Lung (tissue), 11 donors: ENCODE measurements at regions not wholly inside any gene's neighbourhood (a gene's known extent, or its start where the extent isn't known, plus 50 kb on each side); places are given as distances from the start of the nearest gene placed in this dataset.

Experiments used
- ATAC-seq: fragments of 200-7000 bp; cut with Tn5 transposase; one replicate; pipeline ENCODE4 v1.9.1; 2020; ENCODE audit warnings: moderate number of reproducible peaks; ENCODE audit not compliant: insufficient read depth, low FRiP score
- DNase-seq, 3 donors: peaks; one replicate each; pipeline ENCODE4 v3.0.0-alpha.2; 2013 to 2017
- H3K27ac ChIP-seq, 2 donors: one replicate each; pipeline ENCODE4 v1.5.1; 2013; ENCODE audit warnings: mild to moderate bottlenecking in 2 of 2, moderate library complexity in 2 of 2, control low read depth in 1 of 2, inconsistent platforms in 1 of 2, low read depth in 1 of 2, low read length in 1 of 2
- H3K27me3 ChIP-seq, 3 donors: one replicate each; pipeline ENCODE4 v1.5.1; 2013; ENCODE audit warnings: low read length in 2 of 3; ENCODE audit not compliant: control insufficient read depth in 3 of 3, insufficient read depth in 3 of 3
- H3K36me3 ChIP-seq, 4 donors: one replicate each; pipeline ENCODE4 v1.5.1; 2013; ENCODE audit warnings: low read length in 4 of 4, mild to moderate bottlenecking in 1 of 4, moderate library complexity in 1 of 4; ENCODE audit not compliant: control insufficient read depth in 4 of 4, insufficient read depth in 4 of 4
- H3K4me1 ChIP-seq, 5 donors: one replicate each; pipeline ENCODE4 v1.5.1; 2013; ENCODE audit warnings: low read length in 5 of 5, mild to moderate bottlenecking in 2 of 5, moderate library complexity in 1 of 5; ENCODE audit not compliant: control insufficient read depth in 5 of 5, insufficient read depth in 5 of 5
- H3K4me3 ChIP-seq: one replicate; pipeline ENCODE4 v1.5.1; 2013; ENCODE audit warnings: mild to moderate bottlenecking, control low read depth, moderate library complexity
- H3K9ac ChIP-seq, 2 donors: one replicate each; pipeline ENCODE4 v1.5.1; 2013; ENCODE audit warnings: low read length in 2 of 2, control low read depth in 1 of 2; ENCODE audit not compliant: insufficient read depth in 1 of 2
- H3K9me3 ChIP-seq, 4 donors: one replicate each; pipeline ENCODE4 v1.5.1; 2013; ENCODE audit warnings: low read length in 3 of 4, mild to moderate bottlenecking in 1 of 4, moderate library complexity in 1 of 4; ENCODE audit not compliant: control insufficient read depth in 4 of 4, insufficient read depth in 3 of 4
- WGBS, 2 donors: extraction: QIAGEN DNeasy Blood & Tissue Kit; methylation state at CpG; one replicate each; pipeline ENCODE4 v1.1.7; 2013; 5-methylcytosine and 5-hydroxymethylcytosine counted together
- TF ChIP-seq, protein P1 (sequence below): IDR thresholded peaks from 2 replicates; pipeline ENCODE4 v1.5.1; 2012; ENCODE audit warnings: mild to moderate bottlenecking; ENCODE audit errors: control extremely low read depth, extremely low read depth
- donor health status: control.
- donor health status: control.
- donor health status: Bipolar disorder and iron deficiency.
- donor health status: healthy.
- donor health status: DM: yes; HTN: yes; CAD: no.

DNA sequence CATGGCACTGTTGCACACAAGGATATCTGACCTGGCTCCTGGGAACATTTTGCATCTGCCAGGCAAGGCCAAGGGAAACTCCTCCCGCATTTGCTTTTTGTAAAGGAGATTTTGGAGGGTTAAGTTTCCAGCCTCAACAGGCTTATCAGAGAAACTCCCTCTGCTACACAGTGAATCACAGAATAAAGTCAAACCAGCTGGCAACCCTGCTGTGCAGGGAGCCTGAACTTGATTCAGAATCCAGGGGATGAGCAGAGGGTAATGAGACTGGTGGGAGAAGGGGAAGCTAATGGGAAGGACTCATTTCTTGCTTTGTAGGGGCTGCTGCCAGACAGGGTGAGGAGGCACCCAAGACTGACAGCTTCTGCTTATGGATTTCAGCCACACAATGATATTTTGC is 185.3 kb upstream of the ISX start:
- peaks cover 0 to 3% (median 0%) of the 10 kb centered on the region in 4 donors for H3K9me3 ChIP-seq
- TF ChIP-seq, protein P1, sequence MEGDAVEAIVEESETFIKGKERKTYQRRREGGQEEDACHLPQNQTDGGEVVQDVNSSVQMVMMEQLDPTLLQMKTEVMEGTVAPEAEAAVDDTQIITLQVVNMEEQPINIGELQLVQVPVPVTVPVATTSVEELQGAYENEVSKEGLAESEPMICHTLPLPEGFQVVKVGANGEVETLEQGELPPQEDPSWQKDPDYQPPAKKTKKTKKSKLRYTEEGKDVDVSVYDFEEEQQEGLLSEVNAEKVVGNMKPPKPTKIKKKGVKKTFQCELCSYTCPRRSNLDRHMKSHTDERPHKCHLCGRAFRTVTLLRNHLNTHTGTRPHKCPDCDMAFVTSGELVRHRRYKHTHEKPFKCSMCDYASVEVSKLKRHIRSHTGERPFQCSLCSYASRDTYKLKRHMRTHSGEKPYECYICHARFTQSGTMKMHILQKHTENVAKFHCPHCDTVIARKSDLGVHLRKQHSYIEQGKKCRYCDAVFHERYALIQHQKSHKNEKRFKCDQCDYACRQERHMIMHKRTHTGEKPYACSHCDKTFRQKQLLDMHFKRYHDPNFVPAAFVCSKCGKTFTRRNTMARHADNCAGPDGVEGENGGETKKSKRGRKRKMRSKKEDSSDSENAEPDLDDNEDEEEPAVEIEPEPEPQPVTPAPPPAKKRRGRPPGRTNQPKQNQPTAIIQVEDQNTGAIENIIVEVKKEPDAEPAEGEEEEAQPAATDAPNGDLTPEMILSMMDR, result no peak
- H3K27ac ChIP-seq, result no peak overlapping the region
- no peak for ATAC-seq
- 80% methylated on average over 1 of the region's 1 CpG for WGBS, 2 donors
- no peak overlapping the region for H3K9ac ChIP-seq
- no peak overlapping the region for H3K4me3 ChIP-seq
- DNase-seq, result no peak
- no peaks in the 10 kb centered on the region for H3K4me1 ChIP-seq
- no peaks in the 10 kb centered on the region for H3K36me3 ChIP-seq
- H3K27me3 ChIP-seq, result peaks cover 0 to 5% (median 0%) of the 10 kb centered on the region in 3 donors

DNA sequence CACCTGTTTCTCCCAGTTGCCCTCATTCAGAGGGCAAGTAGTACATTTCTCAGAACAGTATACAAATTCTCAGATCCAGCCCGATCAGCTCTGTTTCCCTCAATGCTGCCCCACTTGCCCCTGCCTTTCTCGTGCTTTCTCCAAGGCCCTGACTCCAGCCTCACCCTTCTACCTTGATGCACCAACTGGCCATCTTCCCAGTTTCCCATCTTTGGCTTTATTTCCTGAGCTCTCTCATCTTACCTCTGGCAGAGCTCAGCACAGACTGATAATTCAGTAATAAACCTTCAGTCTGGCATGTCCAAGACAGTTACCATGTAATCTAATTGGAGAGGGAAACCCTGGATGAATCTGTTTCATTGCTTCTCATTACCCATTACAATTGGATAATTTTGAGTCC is 184.5 kb upstream of the ISX start:
- Histone ChIP-seq H3K27ac (no peak overlapping the region), H3K9me3 (peaks cover 0 to 5% (median 0%) of the 10 kb centered on the region in 4 donors), H3K9ac (no peak overlapping the region), H3K27me3 (peaks cover 0 to 5% (median 0%) of the 10 kb centered on the region in 3 donors), H3K4me3 (no peak overlapping the region), H3K36me3 (no peaks in the 10 kb centered on the region), H3K4me1 (no peaks in the 10 kb centered on the region)
- DNase-seq (no peak), ATAC-seq (no peak)
- TF ChIP-seq, protein P1, result no peak
- 87 to 90% methylated on average over 2 of the region's 2 CpGs for WGBS, 2 donors

DNA sequence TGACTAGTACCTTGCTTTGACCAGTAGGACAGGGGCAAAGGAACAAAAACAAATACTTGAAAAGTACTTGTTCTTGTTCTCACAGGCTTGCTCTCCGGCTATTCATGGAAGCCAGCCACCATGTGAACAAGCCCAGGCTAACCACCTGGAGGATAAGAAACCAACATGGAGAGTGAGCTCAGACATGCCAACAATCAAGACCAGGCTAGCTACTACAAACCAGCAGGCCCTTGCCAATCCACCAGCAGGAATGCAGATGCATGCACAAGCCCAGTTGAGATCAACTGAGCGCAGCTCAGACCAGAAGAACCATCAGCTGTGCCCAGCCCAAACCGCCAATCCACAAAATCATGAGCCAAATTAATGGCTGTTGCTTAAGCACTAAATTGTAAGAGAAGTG is 180.1 kb upstream of the ISX start:
- H3K27ac ChIP-seq, result no peak overlapping the region
- H3K9me3 ChIP-seq, result peaks cover 0 to 9% (median 1%) of the 10 kb centered on the region in 4 donors
- no peak overlapping the region for H3K9ac ChIP-seq
- ATAC-seq (no peak), DNase-seq (no peak)
- no peaks in the 10 kb centered on the region for H3K27me3 ChIP-seq
- H3K4me1 ChIP-seq, result no peaks in the 10 kb centered on the region
- H3K36me3 ChIP-seq, result no peaks in the 10 kb centered on the region
- 85 to 90% methylated on average over 3 of the region's 3 CpGs for WGBS, 2 donors
- no peak overlapping the region for H3K4me3 ChIP-seq
- TF ChIP-seq, protein P1, result no peak

DNA sequence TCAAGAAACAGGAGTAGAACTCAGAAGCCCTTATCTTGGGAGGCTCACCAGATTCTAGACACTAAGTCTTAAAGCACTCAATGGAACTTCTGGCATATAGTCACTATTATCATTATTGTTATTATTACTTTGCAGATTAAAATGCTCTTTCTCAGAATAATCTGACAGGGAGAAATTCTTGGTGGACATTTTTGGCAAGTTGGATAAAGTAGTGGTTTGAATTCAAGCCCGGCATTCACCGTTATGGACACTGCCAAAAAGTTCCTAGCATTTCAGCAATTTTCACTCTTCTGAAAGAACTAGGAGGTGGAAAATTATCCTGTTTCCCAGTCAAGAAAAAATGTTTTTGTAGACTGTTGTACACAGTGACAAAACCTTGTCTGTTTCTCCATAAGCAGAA is 179.6 kb upstream of the ISX start:
- TF ChIP-seq, protein P1, result no peak
- Histone ChIP-seq H3K4me3 (no peak overlapping the region), H3K36me3 (no peaks in the 10 kb centered on the region), H3K9me3 (peaks cover 0 to 9% (median 1%) of the 10 kb centered on the region in 4 donors), H3K27me3 (no peaks in the 10 kb centered on the region), H3K4me1 (no peaks in the 10 kb centered on the region), H3K27ac (no peak overlapping the region), H3K9ac (no peak overlapping the region)
- ATAC-seq (no peak), DNase-seq (no peak)
- 92 to 93% methylated on average over 2 of the region's 2 CpGs for WGBS, 2 donors
